ENCODE measurements at regions not wholly inside any gene's neighbourhood (a gene's known extent, or its start where the extent isn't known, plus 50 kb on each side); places are given as distances from the start of the nearest gene placed in this dataset.

- DNase-seq: no peak
These were observed 137.6 kb upstream of the SSTR1 start for GRCh38 chr14:38070061-38070588.

GRCh38 chr14:38073641-38074040 is 134.1 kb upstream of the SSTR1 start:
- DNase-seq: no peak

GRCh38 chr14:38074081-38074480 is 133.6 kb upstream of the SSTR1 start:
- no peak for DNase-seq

- no peak for DNase-seq
These were observed 132.9 kb upstream of the SSTR1 start for GRCh38 chr14:38074754-38075153.

- no peak for DNase-seq
These were observed 129.3 kb upstream of the SSTR1 start for GRCh38 chr14:38078393-38078792.

GRCh38 chr14:38079268-38079667 is 128.4 kb upstream of the SSTR1 start:
- no peak for DNase-seq

- DNase-seq: no peak
These were observed 127.8 kb upstream of the SSTR1 start for GRCh38 chr14:38079886-38080285.

- no peak for DNase-seq
These were observed 127.0 kb upstream of the SSTR1 start for GRCh38 chr14:38080696-38081095.

GRCh38 chr14:38083039-38083438 is 124.7 kb upstream of the SSTR1 start:
- DNase-seq: peak; percentile 34

- DNase-seq: no peak
These were observed 118.6 kb upstream of the SSTR1 start for GRCh38 chr14:38089123-38089522.

- DNase-seq: no peak
These were observed 117.2 kb upstream of the SSTR1 start for GRCh38 chr14:38090506-38090905.

GRCh38 chr14:38098074-38098836 is 109.4 kb upstream of the SSTR1 start:
- DNase-seq: no peak

- DNase-seq: no peak
These were observed 106.0 kb upstream of the SSTR1 start for GRCh38 chr14:38101679-38102078.

GRCh38 chr14:38103542-38104225 is 104.0 kb upstream of the SSTR1 start:
- DNase-seq: no peak

- DNase-seq: no peak
These were observed 102.5 kb upstream of the SSTR1 start for GRCh38 chr14:38105106-38105702.

- no peak for DNase-seq
These were observed 100.5 kb upstream of the SSTR1 start for GRCh38 chr14:38107216-38107631.

- DNase-seq: no peak
These were observed 99.0 kb upstream of the SSTR1 start for GRCh38 chr14:38108681-38109080.

- no peak for DNase-seq
These were observed 97.4 kb upstream of the SSTR1 start for GRCh38 chr14:38110258-38110657.

GRCh38 chr14:38111046-38111445 is 96.7 kb upstream of the SSTR1 start:
- no peak for DNase-seq

- no peak for DNase-seq
These were observed 94.2 kb upstream of the SSTR1 start for GRCh38 chr14:38113546-38113945.

GRCh38 chr14:38116895-38117294 is 90.8 kb upstream of the SSTR1 start:
- DNase-seq: no peak

- DNase-seq: no peak
These were observed 87.6 kb upstream of the SSTR1 start for GRCh38 chr14:38120109-38120508.

- no peak for DNase-seq
These were observed 86.2 kb upstream of the SSTR1 start for GRCh38 chr14:38121320-38122020.

Data from NCI-H1048 (cell line).